HG03095 (cell line): ENCODE measurements at regions not wholly inside any gene's neighbourhood (a gene's known extent, or its start where the extent isn't known, plus 50 kb on each side); places are given as distances from the start of the nearest gene placed in this dataset.
"Not testable (repeated sequence)": the region's sequence is repeated elsewhere in the genome, so short reads cannot be mapped to it uniquely, and the experiment has no call there.

Source experiments
- ATAC-seq: cut with Tn5 transposase; IDR thresholded peaks from one replicate; pipeline ENCODE4 v1.9.1; 2021; ENCODE audit warnings: moderate library complexity; ENCODE audit not compliant: unreplicated experiment

- no peak for ATAC-seq
Observed at GRCh38 chr16:86351041-86351784, 159.1 kb upstream of the FOXF1 start.

- not testable (repeated sequence) for ATAC-seq
Observed at GRCh38 chr16:86351785-86352139, 158.6 kb upstream of the FOXF1 start.

- ATAC-seq = no peak
Observed at GRCh38 chr16:86353148-86353547, 157.2 kb upstream of the FOXF1 start.

- ATAC-seq = no peak
Observed at GRCh38 chr16:86353948-86354347, 156.4 kb upstream of the FOXF1 start.

GRCh38 chr16:86354641-86355513 is 155.4 kb upstream of the FOXF1 start:
- ATAC-seq = no peak

GRCh38 chr16:86355531-86355930 is 154.8 kb upstream of the FOXF1 start:
- ATAC-seq = no peak

- ATAC-seq = no peak
Observed at GRCh38 chr16:86355951-86356350, 154.4 kb upstream of the FOXF1 start.

GRCh38 chr16:86356804-86357203 is 153.5 kb upstream of the FOXF1 start:
- no peak for ATAC-seq

- no peak for ATAC-seq
Observed at GRCh38 chr16:86357303-86357702, 153.0 kb upstream of the FOXF1 start.

GRCh38 chr16:86357950-86358349 is 152.4 kb upstream of the FOXF1 start:
- no peak for ATAC-seq

- no peak for ATAC-seq
Observed at GRCh38 chr16:86359571-86359970, 150.8 kb upstream of the FOXF1 start.

- ATAC-seq = no peak
Observed at GRCh38 chr16:86362155-86362849, 148.0 kb upstream of the FOXF1 start.

GRCh38 chr16:86363057-86363490 is 147.3 kb upstream of the FOXF1 start:
- no peak for ATAC-seq

GRCh38 chr16:86363836-86364618 is 146.3 kb upstream of the FOXF1 start:
- ATAC-seq = no peak

GRCh38 chr16:86364653-86365380 is 145.5 kb upstream of the FOXF1 start:
- ATAC-seq = no peak

- no peak for ATAC-seq
Observed at GRCh38 chr16:86365513-86366273, 144.6 kb upstream of the FOXF1 start.

- no peak for ATAC-seq
Observed at GRCh38 chr16:86366481-86366880, 143.8 kb upstream of the FOXF1 start.

GRCh38 chr16:86367291-86368072 is 142.8 kb upstream of the FOXF1 start:
- no peak for ATAC-seq

- no peak for ATAC-seq
Observed at GRCh38 chr16:86368261-86368660, 142.1 kb upstream of the FOXF1 start.
